H1 (cell line): ENCODE measurements at regions not wholly inside any gene's neighbourhood (a gene's known extent, or its start where the extent isn't known, plus 50 kb on each side); places are given as distances from the start of the nearest gene placed in this dataset.

Experiments used
- CTCF ChIA-PET: fragments of 300-600 bp; sonication (Branson Sonifier 250); formaldehyde crosslinking; loops from one replicate; lab custom pipeline; 2021; ENCODE audit not compliant: partially characterized antibody; lab: Charles Lee
- POLR2A ChIA-PET: fragments of 300-600 bp; sonication (Branson Sonifier 250); formaldehyde crosslinking; loops from one replicate; lab custom pipeline; 2021; ENCODE audit warnings: inconsistent platforms; ENCODE audit not compliant: partially characterized antibody; lab: Charles Lee
- DNase-seq, 2 experiments: peaks; one replicate each; pipeline versions ENCODE4 v3.0.0 to v3.0.0-alpha.2; 2010 to 2022; ENCODE audit warnings: low spot score in 2 of 2, low read depth in 1 of 2, mixed read lengths in 1 of 2
- FAIRE-seq: peaks from 2 replicates; lab custom pipeline; 2011; peaks lifted over from hg19 to GRCh38; lab: Jason Lieb, UNC
- H2AFZ ChIP-seq: 2 replicates; pipeline ENCODE4 v1.8.1; 2012; ENCODE audit warnings: low read length, inconsistent platforms
- H2AK5ac ChIP-seq: 2 replicates; pipeline ENCODE4 v1.6.1; 2013; ENCODE audit warnings: low read depth, low read length
- H2BK120ac ChIP-seq: replicated peaks from 2 replicates; pipeline ENCODE3; 2013; ENCODE audit warnings: low read depth, low read length, inconsistent platforms
- H2BK12ac ChIP-seq: 2 replicates; pipeline ENCODE4 v1.6.1; 2013; ENCODE audit warnings: low read depth, low read length
- H2BK15ac ChIP-seq: 2 replicates; pipeline ENCODE4 v1.6.1; 2013; ENCODE audit warnings: low read length
- H2BK20ac ChIP-seq: 2 replicates; pipeline ENCODE4 v1.6.1; 2013; ENCODE audit warnings: low read length
- H2BK5ac ChIP-seq: 2 replicates; pipeline ENCODE4 v1.6.1; 2013; ENCODE audit warnings: low read depth, low read length
- H3K14ac ChIP-seq: 2 replicates; pipeline ENCODE4 v1.6.1; 2013; ENCODE audit warnings: inconsistent platforms; ENCODE audit not compliant: insufficient read length
- H3K18ac ChIP-seq: 2 replicates; pipeline ENCODE4 v1.6.1; 2013; ENCODE audit warnings: low read length; ENCODE audit errors: extremely low read depth
- H3K23ac ChIP-seq: 2 replicates; pipeline ENCODE4 v1.6.1; 2013; ENCODE audit warnings: inconsistent platforms; ENCODE audit not compliant: insufficient read length
- H3K23me2 ChIP-seq: 2 replicates; pipeline ENCODE4 v1.6.1; 2013; ENCODE audit warnings: low read depth, low read length
- H3K27ac ChIP-seq: 2 replicates; pipeline ENCODE4 v1.6.1; 2011; ENCODE audit warnings: low read depth, low read length, inconsistent platforms
- H3K27me3 ChIP-seq, 4 experiments: replicated peaks in 1 of 4; 1 replicate in 1 of 4; 2 replicates in 3 of 4; pipeline versions ENCODE4 v1.6.1 to v1.8.1; 2011 to 2013; ENCODE audit warnings: low read length in 3 of 4, mild to moderate bottlenecking in 3 of 4, inconsistent platforms in 2 of 4, mixed read lengths in 2 of 4, moderate library complexity in 1 of 4; ENCODE audit not compliant: control insufficient read depth in 3 of 4, insufficient read depth in 3 of 4; ENCODE audit errors: extremely low read depth in 1 of 4
- H3K36me3 ChIP-seq, 4 experiments: 2 replicates each; pipeline versions ENCODE4 v1.6.1 to v1.8.1; 2011 to 2013; ENCODE audit warnings: mild to moderate bottlenecking in 4 of 4, low read length in 3 of 4, moderate library complexity in 2 of 4, control low read depth in 1 of 4, inconsistent platforms in 1 of 4; ENCODE audit not compliant: insufficient read depth in 4 of 4, control insufficient read depth in 2 of 4
- H3K4ac ChIP-seq: replicated peaks from 2 replicates; pipeline ENCODE3; 2013; ENCODE audit warnings: low read length, low read depth, mixed read lengths, inconsistent platforms; ENCODE audit not compliant: insufficient read length
- H3K4me1 ChIP-seq, 4 experiments: replicated peaks in 1 of 4; 1 replicate in 1 of 4; 2 replicates in 3 of 4; pipeline versions ENCODE4 v1.6.1 to v1.8.1; 2011 to 2013; ENCODE audit warnings: low read length in 3 of 4, inconsistent platforms in 2 of 4, mixed read lengths in 1 of 4; ENCODE audit not compliant: insufficient read depth in 4 of 4, control insufficient read depth in 3 of 4
- H3K4me2 ChIP-seq, 2 experiments: 2 replicates each; pipeline versions ENCODE4 v1.6.1 to v1.8.1; 2011 to 2013; ENCODE audit warnings: low read depth in 2 of 2, low read length in 2 of 2, control low read depth in 1 of 2, inconsistent platforms in 1 of 2, mild to moderate bottlenecking in 1 of 2; ENCODE audit not compliant: insufficient read depth in 1 of 2
- H3K4me3 ChIP-seq, 4 experiments: fragments of 200-600, 300-600 bp in 1 of 4; sonication (generic), shearing (Covaris generic), sonication (Bioruptor Twin) in 1 of 4; 2 replicates each; pipeline versions ENCODE4 v1.5.1 to v1.8.1; 2011 to 2016; ENCODE audit warnings: low read length in 4 of 4, low read depth in 3 of 4, control low read depth in 2 of 4, inconsistent platforms in 2 of 4, mild to moderate bottlenecking in 2 of 4, mixed read lengths in 1 of 4, moderate library complexity in 1 of 4; ENCODE audit not compliant: insufficient read depth in 2 of 4; ENCODE audit errors: extremely low read depth in 1 of 4
- H3K56ac ChIP-seq: replicated peaks from 2 replicates; pipeline ENCODE3; 2013; ENCODE audit warnings: low read depth, mild to moderate bottlenecking, mixed read lengths, low read length, inconsistent platforms; ENCODE audit not compliant: insufficient read length
- H3K79me1 ChIP-seq: 2 replicates; pipeline ENCODE4 v1.6.1; 2013; ENCODE audit warnings: low read depth, low read length, control low read depth
- H3K79me2 ChIP-seq, 2 experiments: 2 replicates each; pipeline versions ENCODE4 v1.6.1 to v1.8.1; 2012 to 2013; ENCODE audit warnings: low read length in 2 of 2, mild to moderate bottlenecking in 2 of 2, inconsistent platforms in 1 of 2; ENCODE audit not compliant: insufficient read depth in 2 of 2, control insufficient read depth in 1 of 2
- H3K9ac ChIP-seq, 4 experiments: replicated peaks in 1 of 4; 1 replicate in 1 of 4; 2 replicates in 3 of 4; pipeline versions ENCODE4 v1.6.1 to v1.8.1; 2011 to 2013; ENCODE audit warnings: low read depth in 3 of 4, low read length in 3 of 4, control low read depth in 2 of 4, mild to moderate bottlenecking in 2 of 4, moderate library complexity in 2 of 4, inconsistent platforms in 1 of 4; ENCODE audit errors: extremely low read depth in 1 of 4
- H3K9me3 ChIP-seq, 2 experiments: 2 replicates each; pipeline versions ENCODE4 v1.6.1 to v1.8.1; 2012 to 2013; ENCODE audit warnings: mild to moderate bottlenecking in 2 of 2, moderate library complexity in 2 of 2, control low read depth in 1 of 2, inconsistent platforms in 1 of 2, low read depth in 1 of 2, low read length in 1 of 2, mixed read lengths in 1 of 2; ENCODE audit not compliant: insufficient read depth in 2 of 2
- H4K20me1 ChIP-seq, 2 experiments: replicated peaks in 1 of 2; 2 replicates each; pipeline versions ENCODE3 to v1.8.1; 2011 to 2013; ENCODE audit warnings: inconsistent platforms in 2 of 2, low read length in 2 of 2, mild to moderate bottlenecking in 1 of 2; ENCODE audit not compliant: insufficient read depth in 2 of 2, control insufficient read depth in 1 of 2
- H4K5ac ChIP-seq: 2 replicates; pipeline ENCODE4 v1.6.1; 2013; ENCODE audit warnings: low read length, low read depth, mixed read lengths, inconsistent platforms; ENCODE audit not compliant: insufficient read length
- H4K8ac ChIP-seq: 2 replicates; pipeline ENCODE4 v1.8.0; 2013; ENCODE audit warnings: mild to moderate bottlenecking, moderate library complexity, low read length, inconsistent platforms; ENCODE audit not compliant: insufficient read depth; ENCODE audit errors: extremely low read depth
- H4K91ac ChIP-seq: replicated peaks from 2 replicates; pipeline ENCODE3; 2013; ENCODE audit warnings: low read length, mixed read lengths, inconsistent platforms; ENCODE audit not compliant: insufficient read length
- CHD1 ChIP-seq: IDR thresholded peaks from 2 replicates; pipeline ENCODE4 v1.6.1; 2012; ENCODE audit warnings: low read depth, low read length, improper control_type of control experiment
- EGR1 ChIP-seq: IDR thresholded peaks from 2 replicates; pipeline ENCODE4 v1.6.1; 2011; ENCODE audit warnings: low read depth, low read length, borderline replicate concordance
- GABPA ChIP-seq: IDR thresholded peaks from 2 replicates; pipeline ENCODE4 v1.6.1; 2011; ENCODE audit warnings: mild to moderate bottlenecking, low read length, moderate library complexity, borderline replicate concordance; ENCODE audit not compliant: insufficient read depth
- HDAC6 ChIP-seq: IDR thresholded peaks from one replicate; pipeline ENCODE4 v1.7.1; 2012; ENCODE audit warnings: low read depth, mild to moderate bottlenecking, inconsistent platforms, low read length, moderate library complexity
- KDM5A ChIP-seq: fragments of 200-600 bp; IDR thresholded peaks from 2 replicates; pipeline ENCODE4 v1.7.1; 2012; ENCODE audit warnings: mild to moderate bottlenecking, low read length, inconsistent platforms, mixed read lengths
- POLR2A ChIP-seq, 2 experiments: IDR thresholded peaks; 1 replicate in 1 of 2; 2 replicates in 1 of 2; pipeline ENCODE4 v1.6.1; 2011; ENCODE audit warnings: low read depth in 2 of 2, low read length in 2 of 2, mild to moderate bottlenecking in 2 of 2; ENCODE audit errors: control extremely low read depth in 1 of 2
- WGBS, 2 experiments: shearing (Covaris generic) in 1 of 2; methylation state at CpG; one replicate each; pipeline versions ENCODE4 v1.1.6 to v1.1.7; 2013 to 2015; ENCODE audit warnings: low lambda C conversion rate in 2 of 2, mixed read lengths in 2 of 2, inconsistent platforms in 1 of 2, low coverage in 1 of 2, missing lambda C conversion rate in 1 of 2; ENCODE audit not compliant: insufficient replicate concordance in 2 of 2, insufficient coverage in 1 of 2, insufficient read length in 1 of 2; ENCODE audit errors: extremely low coverage in 1 of 2, missing lambda C conversion rate in 1 of 2; 5-methylcytosine and 5-hydroxymethylcytosine counted together

- no peak overlapping the region for H2BK12ac ChIP-seq
- H4K20me1 ChIP-seq, result no peaks in the 10 kb centered on the region
- H3K79me2 ChIP-seq, result no peaks in the 10 kb centered on the region
- H2BK120ac ChIP-seq, result no peak overlapping the region
- no peak overlapping the region for H4K91ac ChIP-seq
- no peaks in the 10 kb centered on the region for H3K23me2 ChIP-seq
- H3K4me2 ChIP-seq, result no peak overlapping the region
- no peaks in the 10 kb centered on the region for H3K27me3 ChIP-seq
- no peak overlapping the region for H2BK5ac ChIP-seq
- H3K9ac ChIP-seq, result no peak overlapping the region
- no peak overlapping the region for H3K14ac ChIP-seq
- H2BK15ac ChIP-seq, result no peak overlapping the region
- H2AFZ ChIP-seq, result no peak overlapping the region
- no peak overlapping the region for H2BK20ac ChIP-seq
- no peak overlapping the region for H3K4ac ChIP-seq
- POLR2A ChIA-PET, result interaction anchor here (3.0 kb wide), 1 partner anchor 18 kb away, joined by 16 read pairs; no protein-coding TSS in a partner anchor
- H3K27ac ChIP-seq, result no peak overlapping the region
- DNase-seq (no peak), FAIRE-seq (no peak)
- H4K5ac ChIP-seq, result no peak overlapping the region
- no peak overlapping the region for H3K56ac ChIP-seq
- H3K4me3 ChIP-seq, result no peak overlapping the region
- H3K36me3 ChIP-seq, result no peaks in the 10 kb centered on the region
- no peak overlapping the region for H4K8ac ChIP-seq
- WGBS, 2 experiments, result 86% methylated on average over 5 of the region's 5 CpGs; no CpG with 5 or more reads in 1 of the 2 experiments
- no peak overlapping the region for H2AK5ac ChIP-seq
- no peak overlapping the region for H3K18ac ChIP-seq
- H3K9me3 ChIP-seq, result no peaks in the 10 kb centered on the region
- H3K79me1 ChIP-seq, result no peaks in the 10 kb centered on the region
- H3K4me1 ChIP-seq, result peaks cover 2 to 5% (median 3%) of the 10 kb centered on the region in 4 experiments; a peak in 4 of 7 replicates
- no peak overlapping the region for H3K23ac ChIP-seq
- CTCF ChIA-PET, result interaction anchor here (1.0 to 2.9 kb wide), 5 partner anchors 11 to 170 kb away, joined by 3 to 24 read pairs (median 7); no protein-coding TSS in a partner anchor
- TF ChIP-seq CHD1 (no peak), POLR2A (IDR thresholded peaks at IDR 0.05; ENCODE audit: control extremely low read depth in 1 of 2, low read depth in 2 of 2, low read length in 2 of 2) (no peak), HDAC6 (no peak), EGR1 (no peak), GABPA (no peak), KDM5A (no peak)
Measured at GRCh38 chr13:21309542-21310172, 133.2 kb downstream of the MRPL57 start.
